Activated T-cell treated with anti-CD3 and anti-CD28 coated beads, Interleukin-2, amount 50 U/mL, for 72 hours (primary cell): ENCODE measurements at regions not wholly inside any gene's neighbourhood (a gene's known extent, or its start where the extent isn't known, plus 50 kb on each side); places are given as distances from the start of the nearest gene placed in this dataset.

ENCODE experiments used
- ATAC-seq, 2 donors: fragments of 150-1000 bp; cut with Tn5 transposase; replicated peaks in 1 of 2; 2 replicates each; pipeline ENCODE4 v1.10.0; 2021; ENCODE audit warnings: moderate library complexity in 2 of 2, mild to moderate bottlenecking in 1 of 2
- DNase-seq, 2 donors: peaks; one replicate each; pipeline ENCODE4 v3.0.0; 2021 to 2022; ENCODE audit warnings: mixed read lengths in 1 of 2
- H3K27ac Mint-ChIP-seq: one replicate; pipeline ENCODE4 v1.8.0; 2022; ENCODE audit warnings: mild to moderate bottlenecking, moderate library complexity, mixed read lengths
- H3K27me3 Mint-ChIP-seq: one replicate; pipeline ENCODE4 v1.8.0; 2022; ENCODE audit warnings: low read depth, mixed read lengths
- H3K36me3 Mint-ChIP-seq, 2 donors: one replicate each; pipeline ENCODE4 v1.8.0; 2022; ENCODE audit warnings: mixed read lengths in 2 of 2, mild to moderate bottlenecking in 1 of 2; ENCODE audit not compliant: insufficient read depth in 2 of 2
- H3K4me1 Mint-ChIP-seq: one replicate; pipeline ENCODE4 v1.8.0; 2022; ENCODE audit warnings: low read depth, mixed read lengths
- H3K4me3 Mint-ChIP-seq, 2 donors: one replicate each; pipeline ENCODE4 v1.8.0; 2022; ENCODE audit warnings: mild to moderate bottlenecking in 2 of 2, mixed read lengths in 2 of 2, moderate library complexity in 2 of 2
- H3K9me3 Mint-ChIP-seq, 2 donors: one replicate each; pipeline ENCODE4 v1.8.0; 2022; ENCODE audit warnings: mixed read lengths in 2 of 2

DNA sequence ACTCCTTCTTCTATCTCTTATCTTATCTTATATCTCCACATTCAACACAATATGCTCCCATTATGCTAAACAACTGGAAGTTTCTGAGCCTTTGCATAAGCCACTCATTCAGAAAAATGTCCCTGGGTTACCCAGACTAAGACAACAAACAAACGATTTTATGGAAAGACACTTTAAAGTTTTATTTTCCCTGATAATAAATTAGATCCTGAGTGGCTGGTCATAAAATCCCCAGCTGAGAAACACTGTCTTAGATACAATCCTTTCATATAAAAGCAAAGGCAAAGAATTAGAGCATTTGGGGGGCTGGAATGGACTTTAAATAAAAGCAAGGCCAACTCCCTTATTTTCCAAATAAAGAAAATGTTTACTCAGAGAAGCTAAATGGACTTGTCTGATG lies 322.3 kb downstream of the GBE1 start:
- H3K27ac Mint-ChIP-seq: no peak overlapping the region
- no peak overlapping the region for H3K4me3 Mint-ChIP-seq
- DNase-seq (no peak), ATAC-seq (no peak)
- no peaks in the 10 kb centered on the region for H3K27me3 Mint-ChIP-seq
- no peaks in the 10 kb centered on the region for H3K4me1 Mint-ChIP-seq
- no peaks in the 10 kb centered on the region for H3K36me3 Mint-ChIP-seq
- peaks cover 3 to 8% of the 10 kb centered on the region in 2 donors for H3K9me3 Mint-ChIP-seq

DNA sequence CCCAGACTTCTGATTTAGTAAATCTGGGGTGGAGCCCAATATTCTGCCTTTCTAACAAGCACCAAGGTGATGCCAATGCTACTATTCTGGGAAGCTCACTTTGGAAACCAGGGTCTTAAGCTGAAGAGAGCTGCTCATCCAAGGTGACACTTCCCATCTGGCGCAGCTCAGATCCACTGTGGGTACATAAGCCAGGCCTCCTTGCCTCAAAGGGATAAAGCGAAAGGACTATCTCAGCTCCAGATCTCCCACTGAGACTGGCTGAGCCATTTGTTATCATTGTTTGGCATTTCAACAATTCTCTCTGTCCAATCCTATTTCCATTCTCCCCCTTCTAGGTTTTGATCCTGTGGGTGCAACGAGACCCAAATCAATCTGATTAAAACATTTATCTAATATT lies 323.8 kb downstream of the GBE1 start:
- no peak overlapping the region for H3K4me3 Mint-ChIP-seq

GRCh38 chr3:81436182-81436581 lies 325.3 kb downstream of the GBE1 start:
- ATAC-seq (no peak), DNase-seq (no peak)
- Mint-ChIP-seq H3K36me3 (no peaks in the 10 kb centered on the region), H3K27ac (no peak overlapping the region), H3K9me3 (peaks cover 3 to 8% of the 10 kb centered on the region in 2 donors), H3K4me3 (no peak overlapping the region), H3K27me3 (no peaks in the 10 kb centered on the region), H3K4me1 (no peaks in the 10 kb centered on the region)

More for the DNA sequence above, 323.8 kb downstream of the GBE1 start:
- ATAC-seq (no peak), DNase-seq (no peak)
- Mint-ChIP-seq H3K27ac (no peak overlapping the region), H3K36me3 (no peaks in the 10 kb centered on the region), H3K27me3 (no peaks in the 10 kb centered on the region), H3K9me3 (peaks cover 3 to 8% of the 10 kb centered on the region in 2 donors), H3K4me1 (no peaks in the 10 kb centered on the region)

DNA sequence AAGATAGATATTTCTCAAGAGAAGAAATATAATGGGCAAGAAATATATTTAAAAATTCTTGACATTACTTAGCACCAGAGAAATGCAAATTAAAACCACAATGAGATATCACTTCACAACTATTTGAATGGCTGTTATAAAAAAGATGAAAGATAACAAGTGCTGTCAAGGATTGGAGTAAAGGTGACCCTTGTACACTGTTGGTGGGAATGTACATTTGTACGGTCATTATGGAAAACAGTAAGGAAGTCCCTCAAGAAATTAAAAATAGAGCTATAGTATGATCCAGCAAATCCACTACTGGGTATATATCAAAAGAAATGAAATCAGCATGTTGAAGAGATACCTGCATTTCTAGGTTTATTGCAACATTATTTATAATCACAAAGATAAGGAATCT lies 326.4 kb downstream of the GBE1 start:
- Mint-ChIP-seq H3K27me3 (no peaks in the 10 kb centered on the region), H3K36me3 (no peaks in the 10 kb centered on the region), H3K4me1 (no peaks in the 10 kb centered on the region), H3K27ac (no peak overlapping the region), H3K4me3 (no peak overlapping the region), H3K9me3 (peaks cover 5% of the 10 kb centered on the region in 2 donors)
- no peak for DNase-seq
- ATAC-seq: no peak

DNA sequence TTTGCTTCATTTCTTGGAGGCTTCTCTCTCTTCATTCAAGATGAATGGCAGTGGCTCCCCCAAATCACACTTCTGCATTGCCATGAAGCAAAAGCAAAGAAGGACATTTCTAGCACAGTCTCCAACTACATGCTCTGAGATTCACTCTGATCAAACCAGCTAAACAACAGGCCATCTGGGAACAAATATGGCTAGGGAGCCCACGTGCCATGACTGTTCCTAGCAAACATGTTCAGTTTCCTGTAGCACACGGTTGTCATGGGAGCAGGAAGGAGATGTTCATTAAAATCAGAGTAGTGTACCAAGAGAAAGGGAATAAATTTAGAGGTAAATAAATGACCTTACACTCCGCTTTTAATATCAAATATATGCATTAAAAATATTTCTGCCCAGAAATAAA lies 327.3 kb downstream of the GBE1 start:
- DNase-seq: no peak

DNA sequence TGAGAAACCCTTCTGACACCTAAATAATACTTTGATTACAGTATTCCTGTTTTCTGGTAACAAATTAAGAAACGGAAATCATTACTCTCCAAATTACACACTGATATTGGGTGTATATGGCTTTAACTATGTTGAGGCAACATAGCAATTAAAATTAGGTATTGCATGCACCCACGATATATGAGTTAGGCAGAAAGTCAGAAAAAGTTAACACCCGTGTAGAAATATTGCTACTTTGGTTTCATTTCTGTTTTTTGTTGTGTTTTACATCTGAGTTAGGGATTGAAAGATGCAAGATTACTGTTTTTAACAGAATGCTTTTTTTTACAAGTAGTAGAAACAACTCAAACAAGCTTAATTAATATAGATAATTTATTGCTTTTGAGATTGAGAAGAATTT lies 327.8 kb downstream of the GBE1 start:
- Mint-ChIP-seq H3K27me3 (no peaks in the 10 kb centered on the region), H3K27ac (no peak overlapping the region), H3K9me3 (peaks cover 5% of the 10 kb centered on the region in 2 donors), H3K36me3 (no peaks in the 10 kb centered on the region), H3K4me3 (no peak overlapping the region), H3K4me1 (no peaks in the 10 kb centered on the region)
- ATAC-seq (no peak), DNase-seq (no peak)

More for the DNA sequence above, 327.3 kb downstream of the GBE1 start:
- Mint-ChIP-seq H3K4me3 (no peak overlapping the region), H3K27me3 (no peaks in the 10 kb centered on the region), H3K27ac (no peak overlapping the region), H3K4me1 (no peaks in the 10 kb centered on the region), H3K9me3 (peaks cover 5% of the 10 kb centered on the region in 2 donors), H3K36me3 (no peaks in the 10 kb centered on the region)
- ATAC-seq: no peak

DNA sequence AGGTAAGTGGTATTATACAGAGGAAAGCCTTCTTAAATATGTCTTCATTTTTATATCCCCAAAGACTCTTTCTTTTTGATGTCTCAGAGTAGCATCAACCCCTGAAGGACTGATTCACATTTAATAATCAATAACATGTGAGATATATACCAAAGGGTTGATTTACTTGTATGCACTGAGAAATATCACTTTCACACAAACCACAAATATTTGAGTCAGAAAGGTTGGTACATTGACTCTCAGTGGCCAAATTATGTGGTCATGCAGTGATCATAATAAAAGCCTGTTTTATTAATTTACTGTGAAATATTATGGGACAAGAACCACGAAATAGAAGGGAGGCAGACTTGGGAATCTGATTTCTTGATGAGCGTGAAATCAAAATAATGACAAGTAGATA lies 329.0 kb downstream of the GBE1 start:
- no peak for ATAC-seq
- no peaks in the 10 kb centered on the region for H3K4me1 Mint-ChIP-seq
- no peaks in the 10 kb centered on the region for H3K36me3 Mint-ChIP-seq
- H3K9me3 Mint-ChIP-seq: peaks cover 2% of the 10 kb centered on the region in 2 donors
- H3K4me3 Mint-ChIP-seq: no peak overlapping the region
- H3K27me3 Mint-ChIP-seq: no peaks in the 10 kb centered on the region
- no peak overlapping the region for H3K27ac Mint-ChIP-seq
- DNase-seq: no peak

- no peak overlapping the region for H3K27ac Mint-ChIP-seq
Measured at GRCh38 chr3:81426826-81427577, 334.4 kb downstream of the GBE1 start.

DNA sequence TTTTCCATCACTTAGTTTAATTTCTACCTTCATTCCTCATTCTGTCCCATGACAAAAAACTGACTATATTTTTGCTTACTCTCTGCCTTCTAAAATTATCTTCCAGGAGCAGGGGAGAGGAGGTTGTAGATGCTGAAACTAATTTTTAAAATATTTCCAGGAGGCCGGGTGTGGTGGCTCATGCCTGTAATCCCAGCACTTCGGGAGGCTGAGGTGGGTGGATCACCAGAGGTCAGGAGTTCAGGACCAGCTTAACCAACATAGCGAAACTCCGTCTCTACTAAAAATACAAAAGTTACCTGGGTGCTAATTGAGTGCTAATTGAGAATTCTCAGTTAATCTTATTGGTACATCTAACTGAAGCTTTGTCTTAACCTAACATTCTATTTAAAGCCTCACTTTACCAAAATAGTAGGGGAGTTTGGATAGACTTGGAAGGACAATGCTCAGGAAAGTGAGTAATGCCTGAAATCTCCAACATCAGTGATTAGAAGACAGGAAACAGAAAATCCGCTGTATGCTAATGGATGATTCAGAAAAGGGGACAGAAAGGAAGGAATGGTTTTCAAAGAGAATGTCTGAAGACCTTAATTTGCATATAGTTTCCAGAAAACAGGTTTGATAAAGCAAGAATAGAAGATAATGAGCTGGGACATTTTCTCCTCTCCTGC lies 336.1 kb downstream of the GBE1 start:
- DNase-seq (no peak), ATAC-seq (no peak)
- no peak overlapping the region for H3K4me3 Mint-ChIP-seq
- H3K27ac Mint-ChIP-seq: no peak overlapping the region
- no peaks in the 10 kb centered on the region for H3K36me3 Mint-ChIP-seq
- H3K27me3 Mint-ChIP-seq: no peaks in the 10 kb centered on the region
- H3K4me1 Mint-ChIP-seq: no peaks in the 10 kb centered on the region
- H3K9me3 Mint-ChIP-seq: no peaks in the 10 kb centered on the region

More at GRCh38 chr3:81426826-81427577, 334.4 kb downstream of the GBE1 start:
- ATAC-seq: no peak
- DNase-seq: no peak
- no peaks in the 10 kb centered on the region for H3K36me3 Mint-ChIP-seq
- no peaks in the 10 kb centered on the region for H3K4me1 Mint-ChIP-seq
- H3K4me3 Mint-ChIP-seq: no peak overlapping the region
- peaks cover 0 to 2% of the 10 kb centered on the region in 2 donors for H3K9me3 Mint-ChIP-seq
- no peaks in the 10 kb centered on the region for H3K27me3 Mint-ChIP-seq

DNA sequence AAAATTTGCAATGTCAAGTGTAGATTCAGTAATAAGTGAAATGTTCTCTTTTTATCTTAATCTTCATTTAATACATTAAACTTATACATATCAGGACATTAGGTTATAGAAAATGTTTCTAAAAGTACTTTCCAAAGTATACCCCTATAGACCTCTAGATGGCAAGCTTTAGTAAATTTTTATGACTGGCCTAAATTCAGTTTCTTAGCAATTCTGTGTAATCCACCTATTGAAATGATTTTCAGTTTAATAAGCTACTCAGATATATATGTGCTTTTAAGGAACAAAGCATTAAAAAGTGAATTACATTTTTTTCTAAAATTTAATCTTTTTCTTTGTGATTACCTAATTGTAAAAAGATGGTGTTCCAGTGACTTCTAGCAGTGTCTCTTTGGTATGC lies 342.2 kb downstream of the GBE1 start:
- ATAC-seq (no peak), DNase-seq (no peak)
- Mint-ChIP-seq H3K27ac (no peak overlapping the region), H3K36me3 (no peaks in the 10 kb centered on the region), H3K4me3 (no peak overlapping the region), H3K9me3 (peaks cover 0 to 2% of the 10 kb centered on the region in 2 donors), H3K4me1 (no peaks in the 10 kb centered on the region), H3K27me3 (no peaks in the 10 kb centered on the region)

GRCh38 chr3:81416812-81417211 lies 344.6 kb downstream of the GBE1 start:
- no peaks in the 10 kb centered on the region for H3K36me3 Mint-ChIP-seq
- peaks cover 0 to 2% of the 10 kb centered on the region in 2 donors for H3K9me3 Mint-ChIP-seq
- H3K27me3 Mint-ChIP-seq: no peaks in the 10 kb centered on the region
- no peak overlapping the region for H3K27ac Mint-ChIP-seq
- ATAC-seq (no peak), DNase-seq (no peak)
- H3K4me1 Mint-ChIP-seq: no peaks in the 10 kb centered on the region
- no peak overlapping the region for H3K4me3 Mint-ChIP-seq

DNA sequence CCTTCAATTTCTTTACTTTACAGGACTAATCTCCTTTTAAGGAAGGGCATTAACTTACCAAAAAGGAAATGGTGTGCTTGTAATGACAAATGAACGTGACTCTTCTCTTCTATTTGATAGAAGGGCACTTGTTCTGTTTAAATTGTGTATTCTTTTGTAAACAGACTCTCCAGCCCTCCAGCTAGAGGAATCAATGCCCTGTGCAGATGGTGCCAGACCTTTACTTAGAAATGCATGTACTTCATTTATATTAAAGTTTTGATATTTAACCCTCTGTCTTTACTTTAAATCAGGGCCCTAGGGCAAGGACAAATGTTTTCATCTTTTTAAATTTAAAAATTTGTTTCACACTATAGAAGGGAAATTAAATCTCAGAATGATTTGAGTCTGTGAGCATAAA lies 355.1 kb downstream of the GBE1 start:
- H3K4me1 Mint-ChIP-seq: no peaks in the 10 kb centered on the region
- ATAC-seq: no peak
- H3K4me3 Mint-ChIP-seq: no peak overlapping the region
- no peaks in the 10 kb centered on the region for H3K36me3 Mint-ChIP-seq
- DNase-seq: no peak
- no peaks in the 10 kb centered on the region for H3K27me3 Mint-ChIP-seq
- H3K9me3 Mint-ChIP-seq: peaks cover 0 to 2% of the 10 kb centered on the region in 2 donors
- H3K27ac Mint-ChIP-seq: no peak overlapping the region

DNA sequence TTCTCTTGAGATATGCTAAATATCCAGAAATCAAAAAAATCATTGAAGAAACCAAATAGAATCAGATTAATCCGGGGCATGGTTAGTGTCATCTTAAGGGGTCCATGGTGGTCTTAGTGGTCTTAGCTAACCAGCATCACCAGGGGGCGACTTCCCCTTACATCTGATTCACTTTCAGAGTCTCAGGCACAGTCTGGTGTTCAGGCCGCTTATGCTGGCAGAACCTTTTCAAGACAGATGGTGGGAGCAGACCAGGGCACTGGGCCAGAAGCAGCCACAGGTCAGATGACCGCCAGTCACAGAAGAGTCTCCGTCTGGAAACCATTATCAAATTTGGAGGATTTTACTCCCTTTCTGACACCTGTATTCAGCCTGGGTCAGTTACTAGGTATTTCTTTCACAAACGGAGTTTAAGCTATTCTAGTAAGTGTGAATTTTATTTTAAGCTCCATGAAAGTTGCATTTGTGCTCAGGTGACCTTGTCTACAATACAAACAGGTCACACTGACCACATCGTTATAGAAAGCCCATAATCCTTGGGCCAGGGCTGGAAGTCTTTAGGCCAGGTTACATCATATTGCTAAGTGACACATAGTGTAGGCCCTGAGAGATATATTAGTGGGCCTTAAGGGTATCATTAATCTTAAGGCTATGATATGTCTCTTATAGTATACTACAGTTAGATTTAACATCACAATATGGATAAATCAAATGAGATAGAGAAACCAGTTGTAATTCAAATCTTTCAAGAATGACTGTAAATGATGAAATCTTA lies 365.5 kb downstream of the GBE1 start:
- Mint-ChIP-seq H3K9me3 (no peaks in the 10 kb centered on the region), H3K4me3 (no peak overlapping the region), H3K4me1 (no peaks in the 10 kb centered on the region), H3K36me3 (no peaks in the 10 kb centered on the region), H3K27ac (no peak overlapping the region), H3K27me3 (no peaks in the 10 kb centered on the region)
- ATAC-seq: no peak
- DNase-seq: no peak
